B cell (primary cell): ENCODE measurements at regions not wholly inside any gene's neighbourhood (a gene's known extent, or its start where the extent isn't known, plus 50 kb on each side); places are given as distances from the start of the nearest gene placed in this dataset.

ENCODE experiments used
- ATAC-seq: fragments of 200-7000 bp; cut with Tn5 transposase; one replicate; pipeline ENCODE4 v1.10.0; 2021; ENCODE audit warnings: low read depth, mild to moderate bottlenecking, moderate number of reproducible peaks, moderate library complexity
- CTCF ChIA-PET: fragments of 350-600 bp; sonication (Branson Sonifier 250); formaldehyde crosslinking; loops from one replicate; lab custom pipeline; 2021; ENCODE audit warnings: antibody characterized with exemption, inconsistent platforms; lab: Charles Lee
- POLR2A ChIA-PET: fragments of 350-600 bp; sonication (Branson Sonifier 250); formaldehyde crosslinking; loops from one replicate; lab custom pipeline; 2021; ENCODE audit warnings: antibody characterized with exemption; lab: Charles Lee
- DNase-seq: peaks from one replicate; pipeline ENCODE4 v3.0.0; 2013
- H2AFZ ChIP-seq: 2 replicates; pipeline ENCODE4 v1.6.1; 2012; ENCODE audit warnings: mild to moderate bottlenecking, low read depth, low read length; ENCODE audit not compliant: insufficient read depth, poor library complexity, severe bottlenecking
- H3K27ac ChIP-seq, 2 donors: 1 replicate in 1 of 2; 2 replicates in 1 of 2; pipeline ENCODE4 v1.5.1; 2012 to 2013; ENCODE audit warnings: low read length in 2 of 2, mild to moderate bottlenecking in 2 of 2, moderate library complexity in 1 of 2
- H3K27me3 ChIP-seq, 4 experiments: fragments of 200-600 bp in 1 of 4; sonication (generic) in 1 of 4; replicated peaks in 1 of 4; 1 replicate in 2 of 4; 2 replicates in 2 of 4; pipeline versions ENCODE4 v1.6.1 to v1.7.0; 2013 to 2016; ENCODE audit warnings: low read length in 3 of 4, mild to moderate bottlenecking in 2 of 4, mixed read lengths in 1 of 4, moderate library complexity in 1 of 4; ENCODE audit not compliant: insufficient read depth in 4 of 4, control insufficient read depth in 3 of 4; ENCODE audit errors: control extremely low read depth in 1 of 4
- H3K36me3 ChIP-seq, 2 experiments: replicated peaks in 1 of 2; 1 replicate in 1 of 2; 2 replicates in 1 of 2; pipeline versions ENCODE4 v1.6.1 to v1.7.1; 2013; ENCODE audit warnings: low read length in 1 of 2; ENCODE audit not compliant: insufficient read depth in 2 of 2, control insufficient read depth in 1 of 2; ENCODE audit errors: control extremely low read depth in 1 of 2, extremely low read depth in 1 of 2
- H3K4me1 ChIP-seq, 2 donors: fragments of 200-600 bp in 1 of 2; sonication (generic) in 1 of 2; 1 replicate in 1 of 2; 2 replicates in 1 of 2; pipeline versions ENCODE4 v1.5.1 to v1.6.1; 2013 to 2017; ENCODE audit warnings: low read length in 2 of 2; ENCODE audit not compliant: control insufficient read depth in 2 of 2, insufficient read depth in 2 of 2
- H3K4me2 ChIP-seq: replicated peaks from 2 replicates; pipeline ENCODE3; 2012; ENCODE audit warnings: mild to moderate bottlenecking, low read depth, low read length; ENCODE audit not compliant: poor library complexity, severe bottlenecking
- H3K4me3 ChIP-seq, 5 experiments: fragments of 200-600 bp in 1 of 5; sonication (generic) in 1 of 5; 1 replicate in 3 of 5; 2 replicates in 2 of 5; pipeline versions ENCODE4 v1.5.1 to v1.7.0; 2011 to 2016; ENCODE audit warnings: low read length in 4 of 5, mild to moderate bottlenecking in 4 of 5, low read depth in 2 of 5, control low read depth in 1 of 5, moderate library complexity in 1 of 5; ENCODE audit not compliant: insufficient read depth in 1 of 5; ENCODE audit errors: control extremely low read depth in 1 of 5, extremely low read depth in 1 of 5
- H3K79me2 ChIP-seq: fragments of 200-600 bp; sonication (generic); one replicate; pipeline ENCODE4 v1.6.0; 2016; ENCODE audit warnings: low read length; ENCODE audit not compliant: control insufficient read depth, insufficient read depth
- H3K9ac ChIP-seq: fragments of 200-600 bp; sonication (generic); 2 replicates; pipeline ENCODE4 v1.6.1; 2017; ENCODE audit warnings: mild to moderate bottlenecking, low read length, moderate library complexity
- H3K9me3 ChIP-seq, 3 donors: one replicate each; pipeline versions ENCODE4 v1.6.1 to v1.7.1; 2013; ENCODE audit warnings: low read length in 2 of 3; ENCODE audit not compliant: control insufficient read depth in 2 of 3, insufficient read depth in 1 of 3; ENCODE audit errors: control extremely low read depth in 1 of 3
- H4K20me1 ChIP-seq: 2 replicates; pipeline ENCODE4 v1.6.0; 2012; ENCODE audit warnings: mild to moderate bottlenecking, low read length; ENCODE audit not compliant: insufficient read depth, control insufficient read depth, poor library complexity, severe bottlenecking
- H3K27ac Mint-ChIP-seq: one replicate; pipeline ENCODE4 v1.8.0; 2021; ENCODE audit warnings: mixed read lengths
- H3K27me3 Mint-ChIP-seq: one replicate; pipeline ENCODE4 v1.8.0; 2021; ENCODE audit warnings: mixed read lengths
- H3K4me1 Mint-ChIP-seq: one replicate; pipeline ENCODE4 v1.8.0; 2021; ENCODE audit warnings: mixed read lengths
- H3K4me3 Mint-ChIP-seq: one replicate; pipeline ENCODE4 v1.8.0; 2021; ENCODE audit warnings: mixed read lengths
- H3K9me3 Mint-ChIP-seq: one replicate; pipeline ENCODE4 v1.8.0; 2022; ENCODE audit warnings: mixed read lengths; ENCODE audit not compliant: insufficient read depth
- CTCF ChIP-seq: fragments of 200-600 bp; IDR thresholded peaks from one replicate; pipeline ENCODE4 v1.8.0; 2022; ENCODE audit warnings: antibody characterized with exemption, mild to moderate bottlenecking
- EZH2 ChIP-seq: IDR thresholded peaks from 2 replicates; pipeline ENCODE4 v1.6.1; 2012; ENCODE audit warnings: borderline replicate concordance, low read depth, mild to moderate bottlenecking, moderate library complexity, low read length; ENCODE audit not compliant: insufficient read depth, poor library complexity, severe bottlenecking
- WGBS: methylation state at CpG from one replicate; pipeline ENCODE4 v1.1.5; 2013; ENCODE audit warnings: missing lambda C conversion rate; ENCODE audit not compliant: insufficient coverage; 5-methylcytosine and 5-hydroxymethylcytosine counted together
- intact Hi-C: fragments of 100-400 bp; cut with micrococcal nuclease; formaldehyde crosslinking; loops from one replicate; pipeline ENCODE4 v1.10.0; 2022

DNA sequence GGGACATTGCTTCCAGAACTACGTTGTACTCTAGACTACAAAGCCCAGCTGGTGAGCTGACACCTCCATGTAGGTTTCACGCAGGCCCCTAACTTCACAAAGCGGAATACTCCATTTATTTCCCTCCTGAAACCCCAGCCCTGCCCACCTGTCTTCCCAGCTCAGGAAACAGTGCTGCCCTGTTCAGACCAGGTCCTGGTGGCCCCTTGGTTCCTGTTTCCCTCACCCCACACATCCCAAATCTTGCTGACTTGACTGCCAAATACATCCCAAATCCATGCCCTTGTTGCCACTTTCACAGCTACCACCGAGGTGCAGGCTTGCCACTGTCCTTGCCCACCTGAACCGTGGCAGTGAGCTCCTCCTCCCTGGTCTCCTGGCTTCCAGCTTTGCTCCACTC, 113.1 kb upstream of the PTPN1 start:
- Histone ChIP-seq H3K4me2 (no peak overlapping the region), H3K4me3 (no peak overlapping the region), H3K9me3 (no peaks in the 10 kb centered on the region), H3K27ac (no peak overlapping the region), H2AFZ (no peak overlapping the region), H3K27me3 (no peaks in the 10 kb centered on the region), H4K20me1 (no peaks in the 10 kb centered on the region), H3K9ac (no peak overlapping the region), H3K4me1 (peaks cover 7 to 9% of the 10 kb centered on the region in 2 donors), H3K79me2 (no peaks in the 10 kb centered on the region), H3K36me3 (no peaks in the 10 kb centered on the region)
- ATAC-seq, result no peak
- intact Hi-C loops, result no loop called here
- Mint-ChIP-seq H3K9me3 (no peaks in the 10 kb centered on the region), H3K27ac (no peak overlapping the region), H3K4me3 (no peak overlapping the region), H3K27me3 (peaks cover 9% of the 10 kb centered on the region), H3K4me1 (peaks cover 5% of the 10 kb centered on the region)
- no peak for DNase-seq
- CTCF ChIA-PET, result no interaction called here
- no peak for TF ChIP-seq EZH2
- no peak for TF ChIP-seq CTCF
- POLR2A ChIA-PET, result no interaction called here
- 89% methylated on average over 5 of the region's 5 CpGs for WGBS

- H3K36me3 ChIP-seq, result no peaks in the 10 kb centered on the region
- peaks cover 7 to 9% of the 10 kb centered on the region in 2 donors for H3K4me1 ChIP-seq
- H4K20me1 ChIP-seq, result no peaks in the 10 kb centered on the region
- TF ChIP-seq CTCF (no peak), EZH2 (no peak)
- ChIA-PET CTCF (interaction anchor here (0.7 kb wide), 1 partner anchor 173 kb away, joined by 3 read pairs; no protein-coding TSS in a partner anchor), POLR2A (no interaction called here)
- Mint-ChIP-seq H3K4me1 (peaks cover 5% of the 10 kb centered on the region), H3K27ac (no peak overlapping the region), H3K4me3 (no peak overlapping the region), H3K9me3 (no peaks in the 10 kb centered on the region), H3K27me3 (peaks cover 9% of the 10 kb centered on the region)
- WGBS, result 91% methylated on average over 8 of the region's 8 CpGs
- no peak overlapping the region for H3K4me3 ChIP-seq
- no peaks in the 10 kb centered on the region for H3K27me3 ChIP-seq
- no peaks in the 10 kb centered on the region for H3K9me3 ChIP-seq
- DNase-seq (no peak), ATAC-seq (no peak)
- H3K27ac ChIP-seq, result no peak overlapping the region
- no peaks in the 10 kb centered on the region for H3K79me2 ChIP-seq
- H2AFZ ChIP-seq, result no peak overlapping the region
- no peak overlapping the region for H3K4me2 ChIP-seq
- intact Hi-C loops, result no loop called here
- no peak overlapping the region for H3K9ac ChIP-seq
Measured at GRCh38 chr20:50398064-50398463, 112.1 kb upstream of the PTPN1 start.
